HEK293 (cell line): ENCODE measurements at regions not wholly inside any gene's neighbourhood (a gene's known extent, or its start where the extent isn't known, plus 50 kb on each side); places are given as distances from the start of the nearest gene placed in this dataset.

Experiments
- KLF7 ChIP-seq: fragments of 450-650 bp; formaldehyde crosslinking; IDR thresholded peaks from 2 replicates; pipeline ENCODE4 v1.5.1; 2016; ENCODE audit warnings: missing biosample characterization, missing genetic modification characterization, borderline replicate concordance
- MYNN ChIP-seq: fragments of 450-650 bp; formaldehyde crosslinking; IDR thresholded peaks from 2 replicates; pipeline ENCODE4 v1.5.1; 2016; ENCODE audit warnings: missing biosample characterization, missing genetic modification characterization, borderline replicate concordance
- PBX3 ChIP-seq: sonication (generic); formaldehyde crosslinking; IDR thresholded peaks from 2 replicates; pipeline ENCODE4 v1.8.1; 2022; ENCODE audit warnings: mild to moderate bottlenecking, moderate library complexity, missing genetic modification reagents
- ZBTB26 ChIP-seq: fragments of 450-650 bp; formaldehyde crosslinking; optimal IDR thresholded peaks from 2 replicates; pipeline ENCODE3; 2016; ENCODE audit warnings: missing biosample characterization, mild to moderate bottlenecking, missing genetic modification characterization
- ZNF121 ChIP-seq: fragments of 450-650 bp; formaldehyde crosslinking; IDR thresholded peaks from 2 replicates; pipeline ENCODE4 v1.5.1; 2016; ENCODE audit warnings: missing biosample characterization, missing genetic modification characterization
- ZNF148 ChIP-seq: fragments of 450-650 bp; formaldehyde crosslinking; IDR thresholded peaks from 2 replicates; pipeline ENCODE4 v1.5.0; 2017; ENCODE audit warnings: missing biosample characterization, missing genetic modification characterization, borderline replicate concordance
- ZNF155 ChIP-seq: fragments of 450-650 bp; formaldehyde crosslinking; IDR thresholded peaks from 2 replicates; pipeline ENCODE4 v1.5.1; 2016; ENCODE audit warnings: missing biosample characterization, missing genetic modification characterization
- ZNF202 ChIP-seq: fragments of 450-650 bp; formaldehyde crosslinking; IDR thresholded peaks from 2 replicates; pipeline ENCODE4 v1.5.1; 2016; ENCODE audit warnings: missing biosample characterization, missing genetic modification characterization, borderline replicate concordance
- ZNF341 ChIP-seq: fragments of 450-650 bp; formaldehyde crosslinking; IDR thresholded peaks from 2 replicates; pipeline ENCODE4; 2016; ENCODE audit warnings: low read depth, missing biosample characterization, missing genetic modification characterization
- ZNF416 ChIP-seq: fragments of 450-650 bp; formaldehyde crosslinking; IDR thresholded peaks from 2 replicates; pipeline ENCODE4 v1.5.1; 2016; ENCODE audit warnings: missing biosample characterization, missing genetic modification characterization
- ZNF426 ChIP-seq: fragments of 450-650 bp; formaldehyde crosslinking; IDR thresholded peaks from 2 replicates; pipeline ENCODE4 v1.5.1; 2017; ENCODE audit warnings: missing biosample characterization, missing genetic modification characterization, mild to moderate bottlenecking, inconsistent platforms, moderate library complexity
- ZNF560 ChIP-seq: fragments of 450-650 bp; formaldehyde crosslinking; IDR thresholded peaks from 2 replicates; pipeline ENCODE4 v1.5.1; 2017; ENCODE audit warnings: missing biosample characterization, missing genetic modification characterization, borderline replicate concordance
- ZNF561 ChIP-seq: fragments of 450-650 bp; IDR thresholded peaks from 2 replicates; pipeline ENCODE4 v1.5.1; 2018; ENCODE audit warnings: missing biosample characterization, missing genetic modification characterization, borderline replicate concordance
- ZNF621 ChIP-seq: fragments of 450-650 bp; formaldehyde crosslinking; IDR thresholded peaks from 2 replicates; pipeline ENCODE4 v1.5.1; 2017; ENCODE audit warnings: missing biosample characterization, missing genetic modification characterization
- ZNF658 ChIP-seq: fragments of 450-650 bp; formaldehyde crosslinking; IDR thresholded peaks from 2 replicates; pipeline ENCODE4; 2016; ENCODE audit warnings: missing biosample characterization, missing genetic modification characterization
- ZNF843 ChIP-seq: fragments of 450-650 bp; formaldehyde crosslinking; IDR thresholded peaks from 2 replicates; pipeline ENCODE4 v1.5.1; 2016; ENCODE audit warnings: missing biosample characterization, missing genetic modification characterization
- TF ChIP-seq, protein P1 (sequence below): fragments of 450-650 bp; formaldehyde crosslinking; IDR thresholded peaks from 2 replicates; pipeline ENCODE4 v1.5.1; 2016; ENCODE audit warnings: missing biosample characterization, missing genetic modification characterization, borderline replicate concordance
- TF ChIP-seq, protein P2 (sequence below): fragments of 450-650 bp; formaldehyde crosslinking; IDR thresholded peaks from 2 replicates; pipeline ENCODE4 v1.5.1; 2016; ENCODE audit warnings: missing biosample characterization, missing genetic modification characterization
- TF ChIP-seq, protein P3 (sequence below): fragments of 450-650 bp; formaldehyde crosslinking; IDR thresholded peaks from 2 replicates; pipeline ENCODE4 v1.5.1; 2017; ENCODE audit warnings: missing biosample characterization, missing genetic modification characterization
- TF ChIP-seq, protein P4 (sequence below): fragments of 450-650 bp; formaldehyde crosslinking; IDR thresholded peaks from 2 replicates; pipeline ENCODE4 v1.5.1; 2016; ENCODE audit warnings: missing biosample characterization, missing genetic modification characterization, low read depth
- TF ChIP-seq, protein P5 (sequence below): fragments of 450-650 bp; formaldehyde crosslinking; IDR thresholded peaks from 2 replicates; pipeline ENCODE4 v1.5.1; 2016; ENCODE audit warnings: missing biosample characterization, missing genetic modification characterization

DNA sequence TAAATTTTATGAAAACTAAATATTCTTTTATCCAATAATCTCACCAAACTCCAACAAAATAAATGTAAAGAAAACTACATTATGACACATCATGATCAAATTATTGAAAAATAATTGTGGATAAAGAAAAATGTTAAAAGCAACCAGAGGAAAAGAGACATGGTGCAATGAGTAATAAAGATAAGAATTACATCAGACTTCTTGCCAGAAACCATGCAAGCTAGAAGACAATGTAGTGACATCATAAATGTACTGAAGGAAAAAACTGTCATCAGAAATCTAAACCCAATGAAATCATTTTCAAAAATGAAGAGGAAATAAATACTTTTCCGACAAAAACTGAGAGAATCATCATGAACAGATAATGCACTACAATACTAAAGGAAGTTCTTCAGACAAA, 135.9 kb upstream of the EOLA2 start (continued):
- TF ChIP-seq, protein P1, sequence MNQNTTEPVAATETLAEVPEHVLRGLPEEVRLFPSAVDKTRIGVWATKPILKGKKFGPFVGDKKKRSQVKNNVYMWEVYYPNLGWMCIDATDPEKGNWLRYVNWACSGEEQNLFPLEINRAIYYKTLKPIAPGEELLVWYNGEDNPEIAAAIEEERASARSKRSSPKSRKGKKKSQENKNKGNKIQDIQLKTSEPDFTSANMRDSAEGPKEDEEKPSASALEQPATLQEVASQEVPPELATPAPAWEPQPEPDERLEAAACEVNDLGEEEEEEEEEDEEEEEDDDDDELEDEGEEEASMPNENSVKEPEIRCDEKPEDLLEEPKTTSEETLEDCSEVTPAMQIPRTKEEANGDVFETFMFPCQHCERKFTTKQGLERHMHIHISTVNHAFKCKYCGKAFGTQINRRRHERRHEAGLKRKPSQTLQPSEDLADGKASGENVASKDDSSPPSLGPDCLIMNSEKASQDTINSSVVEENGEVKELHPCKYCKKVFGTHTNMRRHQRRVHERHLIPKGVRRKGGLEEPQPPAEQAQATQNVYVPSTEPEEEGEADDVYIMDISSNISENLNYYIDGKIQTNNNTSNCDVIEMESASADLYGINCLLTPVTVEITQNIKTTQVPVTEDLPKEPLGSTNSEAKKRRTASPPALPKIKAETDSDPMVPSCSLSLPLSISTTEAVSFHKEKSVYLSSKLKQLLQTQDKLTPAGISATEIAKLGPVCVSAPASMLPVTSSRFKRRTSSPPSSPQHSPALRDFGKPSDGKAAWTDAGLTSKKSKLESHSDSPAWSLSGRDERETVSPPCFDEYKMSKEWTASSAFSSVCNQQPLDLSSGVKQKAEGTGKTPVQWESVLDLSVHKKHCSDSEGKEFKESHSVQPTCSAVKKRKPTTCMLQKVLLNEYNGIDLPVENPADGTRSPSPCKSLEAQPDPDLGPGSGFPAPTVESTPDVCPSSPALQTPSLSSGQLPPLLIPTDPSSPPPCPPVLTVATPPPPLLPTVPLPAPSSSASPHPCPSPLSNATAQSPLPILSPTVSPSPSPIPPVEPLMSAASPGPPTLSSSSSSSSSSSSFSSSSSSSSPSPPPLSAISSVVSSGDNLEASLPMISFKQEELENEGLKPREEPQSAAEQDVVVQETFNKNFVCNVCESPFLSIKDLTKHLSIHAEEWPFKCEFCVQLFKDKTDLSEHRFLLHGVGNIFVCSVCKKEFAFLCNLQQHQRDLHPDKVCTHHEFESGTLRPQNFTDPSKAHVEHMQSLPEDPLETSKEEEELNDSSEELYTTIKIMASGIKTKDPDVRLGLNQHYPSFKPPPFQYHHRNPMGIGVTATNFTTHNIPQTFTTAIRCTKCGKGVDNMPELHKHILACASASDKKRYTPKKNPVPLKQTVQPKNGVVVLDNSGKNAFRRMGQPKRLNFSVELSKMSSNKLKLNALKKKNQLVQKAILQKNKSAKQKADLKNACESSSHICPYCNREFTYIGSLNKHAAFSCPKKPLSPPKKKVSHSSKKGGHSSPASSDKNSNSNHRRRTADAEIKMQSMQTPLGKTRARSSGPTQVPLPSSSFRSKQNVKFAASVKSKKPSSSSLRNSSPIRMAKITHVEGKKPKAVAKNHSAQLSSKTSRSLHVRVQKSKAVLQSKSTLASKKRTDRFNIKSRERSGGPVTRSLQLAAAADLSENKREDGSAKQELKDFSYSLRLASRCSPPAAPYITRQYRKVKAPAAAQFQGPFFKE (tag by site-specific recombination) = no peak
- TF ChIP-seq ZNF416 (no peak), ZNF621 (no peak), KLF7 (tag by site-specific recombination) (no peak), ZNF155 (tag by site-specific recombination) (no peak), ZNF426 (tag by site-specific recombination) (no peak), ZNF202 (tag by site-specific recombination) (no peak), PBX3 (CRISPR knock-in tag) (no peak), ZNF843 (no peak), MYNN (tag by site-specific recombination) (no peak), ZNF148 (tag by site-specific recombination) (no peak), ZNF561 (tag by site-specific recombination) (no peak), ZBTB26 (no peak), ZNF658 (tag by site-specific recombination) (no peak), ZNF560 (tag by site-specific recombination) (no peak), ZNF121 (tag by site-specific recombination) (no peak), ZNF341 (tag by site-specific recombination) (no peak)
- TF ChIP-seq, protein P2, sequence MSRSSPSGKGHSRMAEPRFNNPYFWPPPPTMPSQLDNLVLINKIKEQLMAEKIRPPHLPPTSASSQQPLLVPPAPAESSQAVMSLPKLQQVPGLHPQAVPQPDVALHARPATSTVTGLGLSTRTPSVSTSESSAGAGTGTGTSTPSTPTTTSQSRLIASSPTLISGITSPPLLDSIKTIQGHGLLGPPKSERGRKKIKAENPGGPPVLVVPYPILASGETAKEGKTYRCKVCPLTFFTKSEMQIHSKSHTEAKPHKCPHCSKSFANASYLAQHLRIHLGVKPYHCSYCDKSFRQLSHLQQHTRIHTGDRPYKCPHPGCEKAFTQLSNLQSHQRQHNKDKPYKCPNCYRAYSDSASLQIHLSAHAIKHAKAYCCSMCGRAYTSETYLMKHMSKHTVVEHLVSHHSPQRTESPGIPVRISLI (tag by site-specific recombination) = no peak
- TF ChIP-seq, protein P3, sequence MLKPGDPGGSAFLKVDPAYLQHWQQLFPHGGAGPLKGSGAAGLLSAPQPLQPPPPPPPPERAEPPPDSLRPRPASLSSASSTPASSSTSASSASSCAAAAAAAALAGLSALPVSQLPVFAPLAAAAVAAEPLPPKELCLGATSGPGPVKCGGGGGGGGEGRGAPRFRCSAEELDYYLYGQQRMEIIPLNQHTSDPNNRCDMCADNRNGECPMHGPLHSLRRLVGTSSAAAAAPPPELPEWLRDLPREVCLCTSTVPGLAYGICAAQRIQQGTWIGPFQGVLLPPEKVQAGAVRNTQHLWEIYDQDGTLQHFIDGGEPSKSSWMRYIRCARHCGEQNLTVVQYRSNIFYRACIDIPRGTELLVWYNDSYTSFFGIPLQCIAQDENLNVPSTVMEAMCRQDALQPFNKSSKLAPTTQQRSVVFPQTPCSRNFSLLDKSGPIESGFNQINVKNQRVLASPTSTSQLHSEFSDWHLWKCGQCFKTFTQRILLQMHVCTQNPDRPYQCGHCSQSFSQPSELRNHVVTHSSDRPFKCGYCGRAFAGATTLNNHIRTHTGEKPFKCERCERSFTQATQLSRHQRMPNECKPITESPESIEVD (tag by site-specific recombination) = peak; percentile 47
- TF ChIP-seq, protein P4, sequence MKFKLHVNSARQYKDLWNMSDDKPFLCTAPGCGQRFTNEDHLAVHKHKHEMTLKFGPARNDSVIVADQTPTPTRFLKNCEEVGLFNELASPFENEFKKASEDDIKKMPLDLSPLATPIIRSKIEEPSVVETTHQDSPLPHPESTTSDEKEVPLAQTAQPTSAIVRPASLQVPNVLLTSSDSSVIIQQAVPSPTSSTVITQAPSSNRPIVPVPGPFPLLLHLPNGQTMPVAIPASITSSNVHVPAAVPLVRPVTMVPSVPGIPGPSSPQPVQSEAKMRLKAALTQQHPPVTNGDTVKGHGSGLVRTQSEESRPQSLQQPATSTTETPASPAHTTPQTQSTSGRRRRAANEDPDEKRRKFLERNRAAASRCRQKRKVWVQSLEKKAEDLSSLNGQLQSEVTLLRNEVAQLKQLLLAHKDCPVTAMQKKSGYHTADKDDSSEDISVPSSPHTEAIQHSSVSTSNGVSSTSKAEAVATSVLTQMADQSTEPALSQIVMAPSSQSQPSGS (tag by site-specific recombination) = peak; percentile 94
- TF ChIP-seq, protein P5, sequence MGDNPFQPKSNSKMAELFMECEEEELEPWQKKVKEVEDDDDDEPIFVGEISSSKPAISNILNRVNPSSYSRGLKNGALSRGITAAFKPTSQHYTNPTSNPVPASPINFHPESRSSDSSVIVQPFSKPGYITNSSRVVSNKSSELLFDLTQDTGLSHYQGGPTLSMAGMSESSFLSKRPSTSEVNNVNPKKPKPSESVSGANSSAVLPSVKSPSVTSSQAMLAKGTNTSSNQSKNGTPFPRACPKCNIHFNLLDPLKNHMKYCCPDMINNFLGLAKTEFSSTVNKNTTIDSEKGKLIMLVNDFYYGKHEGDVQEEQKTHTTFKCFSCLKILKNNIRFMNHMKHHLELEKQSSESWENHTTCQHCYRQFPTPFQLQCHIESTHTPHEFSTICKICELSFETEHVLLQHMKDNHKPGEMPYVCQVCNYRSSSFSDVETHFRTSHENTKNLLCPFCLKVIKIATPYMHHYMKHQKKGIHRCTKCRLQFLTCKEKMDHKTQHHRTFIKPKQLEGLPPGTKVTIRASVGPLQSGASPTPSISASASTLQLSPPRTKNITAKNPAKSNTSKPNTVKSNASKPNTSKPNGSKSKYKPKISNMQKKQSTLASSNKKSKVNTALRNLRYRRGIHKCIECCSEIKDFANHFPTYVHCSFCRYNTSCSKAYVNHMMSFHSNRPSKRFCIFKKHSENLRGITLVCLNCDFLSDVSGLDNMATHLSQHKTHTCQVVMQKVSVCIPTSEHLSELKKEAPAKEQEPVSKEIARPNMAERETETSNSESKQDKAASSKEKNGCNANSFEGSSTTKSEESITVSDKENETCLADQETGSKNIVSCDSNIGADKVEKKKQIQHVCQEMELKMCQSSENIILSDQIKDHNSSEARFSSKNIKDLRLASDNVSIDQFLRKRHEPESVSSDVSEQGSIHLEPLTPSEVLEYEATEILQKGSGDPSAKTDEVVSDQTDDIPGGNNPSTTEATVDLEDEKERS (tag by site-specific recombination) = 0 out of 2 replicates have a peak, but pooled peaks have one; percentile 32
